ENCODE measurements at regions not wholly inside any gene's neighbourhood (a gene's known extent, or its start where the extent isn't known, plus 50 kb on each side); places are given as distances from the start of the nearest gene placed in this dataset.

- TF ChIP-seq CTCF (IDR thresholded peaks at IDR 0.05) (no peak), POLR2A (IDR thresholded peaks at IDR 0.05) (no peak), POLR2AphosphoS5 (IDR thresholded peaks at IDR 0.05) (no peak)
Measured at GRCh38 chr6:14757014-14757413, 488.9 kb upstream of the JARID2 start.
